HepG2 (cell line): ENCODE measurements at regions not wholly inside any gene's neighbourhood (a gene's known extent, or its start where the extent isn't known, plus 50 kb on each side); places are given as distances from the start of the nearest gene placed in this dataset.

ENCODE experiments used
- ATAC-seq: fragments of 200-7000 bp; cut with Tn5 transposase; 3 replicates; pipeline ENCODE4 v1.9.1; 2020; ENCODE audit warnings: mild to moderate bottlenecking, moderate library complexity
- BruUV-seq: library from RNA; stranded (reverse); fragments of 400-500 nt; replicated peaks from 2 replicates; lab custom pipeline; 2021; lab: Mats Ljungman, UMichigan
- CTCF ChIA-PET: fragments of 300-600 bp; formaldehyde crosslinking; extraction: SDS; loops from one replicate; lab custom pipeline; 2021; ENCODE audit warnings: low total read pairs, inconsistent platforms, low intra/inter-chr PET ratio; lab: Yijun Ruan, JAX
- POLR2A ChIA-PET: fragments of 350-600 bp; sonication (Branson Sonifier 250); formaldehyde crosslinking; loops from one replicate; lab custom pipeline; 2020; ENCODE audit warnings: antibody characterized with exemption, inconsistent platforms; lab: Yijun Ruan, JAX
- DNase-seq: peaks from one replicate; pipeline ENCODE4 v3.0.0-alpha.2; 2015; ENCODE audit warnings: low spot score
- FAIRE-seq: peaks from 3 replicates; lab custom pipeline; 2011; peaks lifted over from hg19 to GRCh38; lab: Jason Lieb, UNC
- H2AFZ ChIP-seq: one replicate; pipeline ENCODE4 v1.6.1; 2011; ENCODE audit warnings: low read length, inconsistent platforms
- H3K27ac ChIP-seq: fragments of 300-600 bp; 3 replicates; pipeline ENCODE4 v1.8.0; 2011; ENCODE audit warnings: mixed run types, mild to moderate bottlenecking, mixed read lengths, low read length, inconsistent platforms; ENCODE audit not compliant: insufficient read depth; ENCODE audit errors: extremely low read length
- H3K27me3 ChIP-seq, 2 experiments: fragments of 200-600 bp in 1 of 2; 2 replicates in 1 of 2; 3 replicates in 1 of 2; pipeline versions ENCODE4 v1.6.0 to v1.8.0; 2011; ENCODE audit warnings: low read length in 2 of 2, mild to moderate bottlenecking in 2 of 2, moderate library complexity in 2 of 2, inconsistent platforms in 1 of 2; ENCODE audit not compliant: insufficient read depth in 2 of 2, control insufficient read depth in 1 of 2
- H3K36me3 ChIP-seq, 2 experiments: fragments of 200-600 bp in 1 of 2; replicated peaks in 1 of 2; 2 replicates in 1 of 2; 3 replicates in 1 of 2; pipeline versions ENCODE4 v1.5.1 to v1.8.0; 2011; ENCODE audit warnings: low read length in 2 of 2, inconsistent platforms in 1 of 2; ENCODE audit not compliant: insufficient read depth in 2 of 2, control insufficient read depth in 1 of 2
- H3K4me1 ChIP-seq: 2 replicates; pipeline ENCODE4 v1.5.1; 2012; ENCODE audit warnings: low read length, inconsistent platforms; ENCODE audit not compliant: insufficient read depth
- H3K4me2 ChIP-seq: 2 replicates; pipeline ENCODE4 v1.6.0; 2011; ENCODE audit warnings: low read depth, low read length, inconsistent platforms
- H3K4me3 ChIP-seq, 3 experiments: fragments of 200-600 bp in 1 of 3; sonication (generic), shearing (Covaris generic) in 1 of 3; replicated peaks in 1 of 3; 2 replicates each; pipeline ENCODE4 v1.5.1; 2011 to 2016; ENCODE audit warnings: low read length in 3 of 3, inconsistent platforms in 2 of 3, low read depth in 2 of 3, mild to moderate bottlenecking in 2 of 3, control low read depth in 1 of 3, mixed read lengths in 1 of 3; ENCODE audit not compliant: insufficient read depth in 1 of 3
- H3K79me2 ChIP-seq: one replicate; pipeline ENCODE4 v1.6.1; 2011; ENCODE audit warnings: low read length, inconsistent platforms; ENCODE audit not compliant: insufficient read depth
- H3K9ac ChIP-seq: 2 replicates; pipeline ENCODE4 v1.6.0; 2011; ENCODE audit warnings: mild to moderate bottlenecking, low read depth, low read length, inconsistent platforms; ENCODE audit not compliant: insufficient read depth
- H3K9me3 ChIP-seq: 2 replicates; pipeline ENCODE4 v1.5.1; 2012; ENCODE audit warnings: mild to moderate bottlenecking, low read length
- H4K20me1 ChIP-seq: 2 replicates; pipeline ENCODE4 v1.6.0; 2011; ENCODE audit warnings: inconsistent platforms, mild to moderate bottlenecking, low read length, moderate library complexity; ENCODE audit not compliant: insufficient read depth
- EHMT2 ChIP-seq: fragments of 200-600 bp; sonication (generic); IDR thresholded peaks from 2 replicates; pipeline ENCODE4 v1.7.0; 2017; ENCODE audit warnings: antibody characterized with exemption, low read depth, low read length, borderline replicate concordance
- GPN1 ChIP-seq: sonication (generic); formaldehyde crosslinking; IDR thresholded peaks from 2 replicates; pipeline ENCODE4 v1.5.1; 2020; ENCODE audit warnings: missing genetic modification reagents, borderline replicate concordance
- IRX3 ChIP-seq: sonication (generic); formaldehyde crosslinking; IDR thresholded peaks from 2 replicates; pipeline ENCODE4 v1.8.1; 2023; ENCODE audit warnings: mild to moderate bottlenecking, low read depth, missing genetic modification reagents, borderline replicate concordance
- KAT2B ChIP-seq: fragments of 150-350 bp; IDR thresholded peaks from 2 replicates; pipeline ENCODE4 v1.6.1; 2014; ENCODE audit warnings: low read depth, low read length, borderline replicate concordance
- MAFF ChIP-seq: IDR thresholded peaks from 2 replicates; pipeline ENCODE4 v1.6.1; 2011; ENCODE audit warnings: low read depth, low read length, improper control_type of control experiment
- ZNF124 ChIP-seq: sonication (generic); formaldehyde crosslinking; IDR thresholded peaks from 2 replicates; pipeline ENCODE4 v1.4.0; 2020; ENCODE audit warnings: missing genetic modification reagents
- ZNF446 ChIP-seq: sonication (generic); formaldehyde crosslinking; IDR thresholded peaks from 2 replicates; pipeline ENCODE4 v1.5.0; 2020; ENCODE audit warnings: mild to moderate bottlenecking, missing genetic modification reagents
- ZNF552 ChIP-seq: sonication (generic); formaldehyde crosslinking; IDR thresholded peaks from 2 replicates; pipeline ENCODE4 v1.9.0; 2022; ENCODE audit warnings: missing genetic modification reagents, mild to moderate bottlenecking, borderline replicate concordance
- ZNF557 ChIP-seq: sonication (generic); formaldehyde crosslinking; IDR thresholded peaks from 2 replicates; pipeline ENCODE4 v1.4.0; 2020; ENCODE audit warnings: missing genetic modification reagents
- ZNF780A ChIP-seq: sonication (generic); formaldehyde crosslinking; IDR thresholded peaks from 2 replicates; pipeline ENCODE4 v1.8.0; 2022; ENCODE audit warnings: mild to moderate bottlenecking, missing genetic modification reagents, moderate library complexity
- WGBS: methylation state at CpG from one replicate; pipeline ENCODE4 v1.1.6; 2017; ENCODE audit warnings: low lambda C conversion rate; 5-methylcytosine and 5-hydroxymethylcytosine counted together
- in situ Hi-C: cut with HindIII; loops from 2 replicates; pipeline ENCODE4 v1.10.0; 2017; ENCODE audit warnings: low pct_unique_long_range_greater_than_20kb; ENCODE audit not compliant: extremely low pct_ligation_motif_present
- intact Hi-C: fragments of 100-400 bp; cut with micrococcal nuclease; formaldehyde crosslinking; loops from one replicate; pipeline ENCODE4 v1.10.0; 2022; ENCODE audit not compliant: unreplicated experiment
- TF ChIP-seq, protein P1 (sequence below): IDR thresholded peaks from 2 replicates; pipeline ENCODE4 v1.6.1; 2016; ENCODE audit warnings: missing compliant biosample characterization, missing genetic modification reagents, borderline replicate concordance

DNA sequence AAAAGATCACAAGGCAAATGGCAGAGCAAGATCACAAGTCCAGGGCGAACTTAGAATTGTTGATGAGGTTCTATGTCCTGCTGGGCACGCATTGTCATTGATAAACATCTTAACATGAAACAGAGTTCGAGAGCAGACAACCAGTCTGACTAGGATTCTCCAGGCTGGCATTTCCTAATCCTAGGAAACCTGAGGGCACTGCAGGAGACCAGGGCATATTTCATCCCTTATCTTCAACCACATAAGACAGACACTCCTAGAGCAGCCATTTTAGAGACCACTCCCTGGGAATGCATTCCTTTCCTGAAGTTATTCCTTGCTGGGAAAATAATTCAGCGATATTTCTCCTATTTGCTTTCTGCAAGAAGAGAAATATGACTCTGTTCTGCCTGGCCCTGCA, 1199.9 kb downstream of the SI start:
- peaks cover 12% of the 10 kb centered on the region; the same call in 1 of the 2 replicates for H3K9me3 ChIP-seq
- no TSS peak for BruUV-seq
- DNase-seq (no peak), ATAC-seq (no peak), FAIRE-seq (no peak)
- no peaks in the 10 kb centered on the region for H3K79me2 ChIP-seq
- H4K20me1 ChIP-seq: no peaks in the 10 kb centered on the region
- in situ Hi-C loops (no loop called here), intact Hi-C loops (no loop called here)
- H3K36me3 ChIP-seq: no peaks in the 10 kb centered on the region
- H3K27me3 ChIP-seq: no peaks in the 10 kb centered on the region
- no peak overlapping the region for H3K27ac ChIP-seq
- H3K4me2 ChIP-seq: no peak overlapping the region
- ChIA-PET CTCF (no interaction called here), POLR2A (no interaction called here)
- TF ChIP-seq ZNF552 (CRISPR knock-in tag) (no peak), ZNF557 (no peak), ZNF780A (no peak), ZNF124 (CRISPR knock-in tag) (no peak), MAFF (no peak), EHMT2 (no peak), KAT2B (no peak), GPN1 (CRISPR knock-in tag) (no peak), ZNF446 (CRISPR knock-in tag) (no peak), IRX3 (no peak)
- TF ChIP-seq, protein P1, sequence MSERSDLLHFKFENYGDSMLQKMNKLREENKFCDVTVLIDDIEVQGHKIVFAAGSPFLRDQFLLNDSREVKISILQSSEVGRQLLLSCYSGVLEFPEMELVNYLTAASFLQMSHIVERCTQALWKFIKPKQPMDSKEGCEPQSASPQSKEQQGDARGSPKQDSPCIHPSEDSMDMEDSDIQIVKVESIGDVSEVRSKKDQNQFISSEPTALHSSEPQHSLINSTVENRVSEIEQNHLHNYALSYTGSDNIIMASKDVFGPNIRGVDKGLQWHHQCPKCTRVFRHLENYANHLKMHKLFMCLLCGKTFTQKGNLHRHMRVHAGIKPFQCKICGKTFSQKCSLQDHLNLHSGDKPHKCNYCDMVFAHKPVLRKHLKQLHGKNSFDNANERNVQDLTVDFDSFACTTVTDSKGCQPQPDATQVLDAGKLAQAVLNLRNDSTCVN (CRISPR knock-in tag): no peak
- no peak overlapping the region for H3K4me3 ChIP-seq
- H3K9ac ChIP-seq: no peak overlapping the region
- no peak overlapping the region for H2AFZ ChIP-seq
- 17% methylated on average over 4 of the region's 4 CpGs for WGBS
- no peaks in the 10 kb centered on the region for H3K4me1 ChIP-seq
